GM19351 (cell line): ENCODE measurements at regions not wholly inside any gene's neighbourhood (a gene's known extent, or its start where the extent isn't known, plus 50 kb on each side); places are given as distances from the start of the nearest gene placed in this dataset.
"Not testable (repeated sequence)": the region's sequence is repeated elsewhere in the genome, so short reads cannot be mapped to it uniquely, and the experiment has no call there.

ENCODE experiments used
- ATAC-seq: cut with Tn5 transposase; IDR thresholded peaks from one replicate; pipeline ENCODE4 v1.9.1; 2021; ENCODE audit warnings: mild to moderate bottlenecking, moderate library complexity; ENCODE audit not compliant: unreplicated experiment

- ATAC-seq = no peak
These were observed 112.4 kb upstream of the RREB1 start for GRCh38 chr6:6995328-6995727.

GRCh38 chr6:6996124-6996523 lies 111.6 kb upstream of the RREB1 start:
- no peak for ATAC-seq

DNA sequence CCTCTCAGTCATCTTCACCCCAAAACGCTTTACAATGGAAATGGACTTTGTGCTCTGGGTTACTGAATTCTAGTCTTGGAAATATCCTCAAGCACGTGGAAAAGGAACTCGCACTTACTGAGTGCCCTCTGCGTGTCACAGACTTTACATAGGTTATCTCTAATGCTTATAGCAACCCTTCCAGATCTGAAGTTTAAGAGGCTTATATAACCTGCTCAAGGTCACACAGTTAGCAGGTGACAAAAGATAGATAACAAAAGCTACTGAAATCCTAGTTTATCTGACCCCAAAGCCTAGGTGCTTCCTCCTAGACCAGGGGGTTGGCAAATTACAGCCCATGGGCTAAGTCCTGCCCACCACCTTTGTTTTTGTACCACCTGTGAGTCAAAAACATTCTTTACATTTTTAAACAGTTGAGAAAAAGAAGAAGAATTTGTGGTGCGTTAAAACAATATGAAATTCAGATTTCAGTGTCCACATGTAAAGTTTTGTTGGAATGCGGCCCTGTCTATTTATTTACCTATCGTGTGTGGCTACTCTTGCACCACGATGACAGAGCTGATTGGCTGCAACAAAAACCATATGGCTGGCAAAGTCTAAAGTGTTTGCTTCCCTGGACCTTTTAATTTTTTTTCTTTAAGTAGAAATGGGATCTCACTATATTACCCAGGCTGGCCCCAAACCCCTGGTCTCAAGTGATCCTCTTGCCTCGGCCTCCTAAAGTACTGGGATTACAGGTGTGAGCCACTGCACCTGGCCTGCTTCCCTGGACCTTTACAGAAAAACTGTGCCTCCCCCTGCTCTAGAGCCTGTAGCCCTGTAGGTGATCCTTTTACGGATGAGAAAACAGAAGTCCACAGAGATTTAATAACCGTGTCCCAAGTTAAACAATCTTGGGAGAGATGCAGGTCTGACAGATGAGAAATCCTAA lies 110.2 kb upstream of the RREB1 start:
- no peak for ATAC-seq

- ATAC-seq = no peak
These were observed 109.6 kb upstream of the RREB1 start for GRCh38 chr6:6998194-6998569.

- ATAC-seq = no peak
These were observed 106.7 kb upstream of the RREB1 start for GRCh38 chr6:7000825-7001777.

GRCh38 chr6:7003041-7003440 lies 104.7 kb upstream of the RREB1 start:
- no peak for ATAC-seq

DNA sequence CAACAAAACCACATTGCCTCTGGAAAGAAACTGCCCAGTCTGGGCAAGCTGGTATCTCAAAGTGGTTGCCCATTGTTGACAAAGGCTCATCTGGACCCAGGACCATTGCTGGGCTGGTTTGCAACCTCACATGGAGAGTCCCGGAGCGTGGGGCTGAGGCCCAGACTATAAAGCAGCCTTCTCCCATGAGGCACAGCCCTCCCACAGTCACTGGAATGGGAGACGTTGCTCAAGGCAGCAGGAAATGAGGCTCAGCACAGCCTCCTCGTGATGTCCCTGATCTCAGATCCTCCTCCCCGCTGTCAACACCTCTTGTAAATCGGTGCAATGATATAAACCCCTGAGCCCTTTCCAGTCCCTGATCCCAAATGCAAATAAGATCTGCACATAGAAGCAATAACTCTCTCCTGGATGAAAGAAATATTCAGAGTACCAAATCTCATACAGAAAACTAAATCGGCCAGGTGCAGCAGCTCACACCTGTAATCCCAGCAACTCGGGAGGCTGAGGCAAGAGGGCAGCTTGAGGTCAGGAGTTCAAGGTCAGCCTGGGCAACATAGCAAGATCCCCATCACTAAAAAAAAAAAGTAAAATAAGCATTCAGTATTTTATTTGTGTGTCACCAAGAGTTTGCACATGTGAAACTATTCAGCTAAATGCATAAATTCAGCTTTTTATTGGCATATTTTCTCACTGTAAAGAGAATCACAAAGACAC lies 103.0 kb upstream of the RREB1 start:
- no peak for ATAC-seq

DNA sequence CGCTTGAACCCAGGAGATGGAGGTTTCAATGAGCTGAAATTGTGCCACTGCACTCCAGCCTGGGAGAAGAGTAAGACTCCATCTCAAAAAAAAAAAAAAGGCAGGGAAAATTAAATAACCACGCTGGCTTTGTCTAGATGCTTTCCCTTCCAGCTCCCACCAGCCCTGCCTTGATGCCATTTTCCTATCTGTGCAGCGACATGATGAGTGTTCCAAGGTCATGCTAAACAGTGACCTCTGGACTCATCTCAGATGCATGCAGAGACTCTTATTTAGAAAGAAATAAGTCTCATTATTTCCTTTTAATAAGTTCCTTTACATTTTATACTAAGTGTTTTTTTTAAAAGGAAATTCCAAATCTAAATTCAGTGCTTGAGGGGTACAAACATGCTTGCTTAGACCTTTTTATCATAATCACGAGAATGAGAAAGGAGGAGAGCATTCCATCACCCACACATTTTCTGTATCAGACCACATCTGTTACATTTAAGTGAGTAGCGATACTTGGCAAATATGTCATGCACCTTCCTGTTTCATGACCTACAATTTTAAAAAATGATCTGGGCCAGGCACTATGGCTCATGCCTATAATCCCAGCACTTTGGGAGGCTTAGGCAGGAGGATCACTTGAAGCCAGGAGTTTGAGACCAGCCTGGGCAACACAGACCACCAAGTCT lies 101.1 kb upstream of the RREB1 start:
- ATAC-seq = no peak

- ATAC-seq = no peak
These were observed 99.2 kb upstream of the RREB1 start for GRCh38 chr6:7008451-7008988.

DNA sequence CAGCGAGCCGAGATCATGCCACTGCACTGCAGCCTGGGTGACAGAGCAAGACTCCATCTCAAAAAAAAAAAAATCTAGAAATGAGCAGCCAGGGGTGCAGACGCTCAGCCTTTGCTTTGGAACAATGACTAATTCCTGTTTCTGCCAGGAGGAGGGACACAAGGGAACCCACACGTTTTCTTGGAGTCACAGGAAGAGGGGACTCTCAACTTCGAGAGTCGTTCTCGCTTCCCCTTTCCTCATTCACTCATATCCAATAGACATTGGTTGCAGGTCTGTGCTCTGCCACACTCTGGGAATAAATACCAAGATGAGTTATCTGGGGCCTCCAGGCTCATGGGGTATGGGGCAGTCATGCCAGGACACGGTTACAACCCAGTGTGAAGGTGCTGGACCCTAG lies 91.5 kb upstream of the RREB1 start:
- no peak for ATAC-seq

- ATAC-seq = no peak
These were observed 86.5 kb upstream of the RREB1 start for GRCh38 chr6:7021301-7021700.

DNA sequence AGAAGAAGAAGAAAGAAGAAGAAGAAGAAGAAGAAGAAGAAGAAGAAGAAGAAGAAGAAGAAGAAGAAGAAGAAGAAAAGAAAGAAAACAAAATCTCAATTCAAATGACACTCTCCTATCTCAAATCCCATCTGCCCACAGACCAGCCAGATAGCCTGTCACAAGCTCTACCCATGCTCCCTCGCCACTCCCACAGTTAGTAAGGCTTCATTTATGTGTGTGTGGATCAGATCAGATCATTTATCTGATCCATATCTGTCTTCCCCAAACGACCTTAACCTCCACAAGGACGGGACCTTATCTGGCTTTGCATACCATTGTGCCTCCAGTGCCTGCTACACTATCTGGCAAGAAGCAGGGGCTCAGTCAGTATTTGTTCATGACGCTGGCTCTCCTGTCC lies 81.9 kb upstream of the RREB1 start:
- ATAC-seq = no peak

DNA sequence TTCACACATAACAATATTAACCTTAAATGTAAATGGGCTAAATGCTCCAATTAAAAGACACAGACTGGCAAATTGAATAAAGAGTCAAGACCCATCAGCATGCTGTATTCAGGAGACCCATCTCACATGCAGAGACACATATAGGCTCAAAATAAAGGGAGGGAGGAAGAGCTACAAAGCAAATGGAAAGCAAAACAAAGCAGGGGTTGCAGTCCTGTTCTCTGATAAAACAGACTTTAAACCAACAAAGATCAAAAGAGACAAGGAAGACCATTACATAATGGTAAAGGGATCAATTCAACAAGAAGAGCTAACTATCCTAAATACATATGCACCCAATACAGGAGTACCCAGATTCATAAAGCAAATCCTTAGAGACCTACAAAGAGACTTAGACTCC lies 78.8 kb upstream of the RREB1 start:
- not testable (repeated sequence) for ATAC-seq

DNA sequence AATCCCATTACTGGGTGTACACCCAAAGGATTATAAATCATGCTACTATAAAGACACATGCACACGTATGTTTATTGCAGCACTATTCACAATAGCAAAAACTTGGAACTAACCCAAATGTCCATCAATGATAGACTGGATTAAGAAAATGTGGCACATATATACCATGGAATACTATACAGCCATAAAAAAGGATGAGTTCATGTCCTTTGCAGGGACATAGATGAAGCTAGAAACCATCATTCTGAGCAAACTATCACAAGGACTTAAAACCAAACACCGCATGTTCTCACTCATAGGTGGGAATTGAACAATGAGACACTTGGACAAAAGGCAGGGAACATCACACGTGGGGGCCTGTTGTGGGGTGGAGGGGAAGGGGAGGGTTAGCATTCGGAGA lies 76.8 kb upstream of the RREB1 start:
- ATAC-seq = not testable (repeated sequence)

GRCh38 chr6:7033202-7033601 lies 74.6 kb upstream of the RREB1 start:
- ATAC-seq = no peak

GRCh38 chr6:7034055-7034454 lies 73.7 kb upstream of the RREB1 start:
- no peak for ATAC-seq

DNA sequence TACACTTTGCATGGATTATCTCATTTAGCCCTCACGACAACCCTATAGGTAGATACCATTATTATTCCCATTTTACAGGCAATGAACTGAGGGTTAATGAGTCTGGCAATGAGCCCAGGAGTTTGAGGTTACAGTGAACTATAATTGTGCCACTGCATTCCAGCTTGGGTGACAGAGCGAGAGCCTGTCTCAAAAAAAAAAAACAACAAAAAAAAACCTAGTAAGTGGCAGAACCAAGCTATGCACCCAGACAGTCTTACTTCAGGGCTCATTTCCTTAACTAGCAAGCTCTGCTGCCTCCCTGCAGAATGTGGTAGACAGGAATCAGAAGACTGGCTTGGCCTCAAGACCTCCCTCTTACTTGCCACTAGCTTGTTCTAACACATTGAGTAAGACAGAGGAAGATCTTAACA lies 71.9 kb upstream of the RREB1 start:
- no peak for ATAC-seq

GRCh38 chr6:7041511-7042026 lies 66.2 kb upstream of the RREB1 start:
- ATAC-seq = no peak

DNA sequence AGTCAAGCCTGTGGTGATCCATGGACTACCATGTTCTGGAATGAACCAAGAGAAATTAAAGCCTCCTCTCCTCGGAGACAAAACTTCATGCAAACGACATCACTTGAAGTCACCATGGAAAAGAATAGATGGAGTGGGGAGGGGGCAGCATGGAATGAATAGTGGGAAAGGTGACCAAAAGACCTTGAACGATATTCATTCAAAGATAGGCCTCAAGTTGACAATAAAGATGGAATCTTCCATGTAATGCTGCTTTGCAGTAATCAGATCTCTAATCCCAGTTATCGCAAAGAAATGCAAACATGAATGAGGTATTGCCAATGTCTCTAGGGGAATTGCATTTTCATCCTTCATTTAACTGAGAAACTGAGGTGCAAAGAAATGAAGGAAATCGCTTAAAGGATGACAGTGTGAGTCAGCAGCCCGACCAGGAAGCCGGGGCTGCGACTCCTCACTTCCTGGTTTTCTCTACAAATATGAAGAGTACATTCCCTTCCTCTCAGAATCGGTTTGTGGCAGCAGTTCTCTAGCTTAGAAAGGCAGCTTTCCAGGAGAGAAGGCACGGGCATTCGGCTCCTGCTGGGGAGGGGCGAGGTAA lies 65.6 kb upstream of the RREB1 start:
- no peak for ATAC-seq
